T47D (cell line): ENCODE measurements at regions not wholly inside any gene's neighbourhood (a gene's known extent, or its start where the extent isn't known, plus 50 kb on each side); places are given as distances from the start of the nearest gene placed in this dataset.
"Not testable (repeated sequence)": the region's sequence is repeated elsewhere in the genome, so short reads cannot be mapped to it uniquely, and the experiment has no call there.

Experiments used
- DNase-seq, 2 experiments: peaks; one replicate each; pipeline versions ENCODE4 v3.0.0 to v3.0.0-alpha.2; 2011 to 2012; ENCODE audit warnings: low read depth in 1 of 2, low spot score in 1 of 2
- JUND ChIP-seq: IDR thresholded peaks from 2 replicates; pipeline ENCODE4 v1.6.1; 2012; ENCODE audit warnings: low read depth
- in situ Hi-C: cut with HindIII; loops from 2 replicates; pipeline ENCODE4 v1.10.0; 2016; ENCODE audit warnings: low sequenced_read_pairs, low pct_unique_long_range_greater_than_20kb

DNA sequence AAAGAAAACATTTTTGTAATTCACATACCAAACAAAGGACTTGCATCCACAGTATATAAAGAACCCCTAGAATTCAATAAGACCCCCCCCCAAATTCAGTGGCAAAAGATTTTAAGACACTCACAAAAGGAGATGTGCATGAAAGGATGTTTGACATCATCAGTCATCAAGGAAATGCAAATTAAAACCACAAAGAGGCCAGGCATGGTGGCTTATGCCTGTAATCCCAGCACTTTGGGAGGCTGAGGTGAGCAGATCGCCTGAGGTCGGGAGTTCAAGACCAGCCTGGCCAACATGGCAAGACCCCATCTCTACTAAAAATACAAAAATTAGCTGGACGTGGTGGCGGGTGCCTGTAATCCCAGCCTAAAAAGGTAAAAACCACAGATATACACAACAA lies 61.3 kb downstream of the AIPL1 start:
- in situ Hi-C loops, DNase-seq: not testable (repeated sequence)

DNA sequence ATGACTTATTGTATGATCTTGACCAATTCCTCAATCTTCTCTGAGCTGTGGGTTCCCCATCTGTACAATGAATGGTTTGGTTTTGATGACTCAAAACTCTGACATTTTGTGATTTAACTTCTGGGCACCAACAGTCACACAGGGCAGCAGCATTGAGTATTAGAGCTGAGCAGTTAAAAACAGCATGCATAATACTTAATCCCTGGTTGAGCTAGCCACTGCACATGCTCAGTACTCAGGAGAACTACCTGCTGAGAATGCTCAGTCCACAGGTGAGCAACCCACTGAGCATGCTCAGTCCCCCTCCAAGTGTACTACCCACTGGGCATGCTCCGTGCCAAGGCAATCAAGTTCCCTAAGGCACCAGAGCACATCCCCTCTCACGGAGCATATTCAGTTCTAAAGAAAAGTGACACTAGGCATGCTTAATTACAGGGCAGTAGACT lies 68.7 kb downstream of the AIPL1 start:
- DNase-seq, result no peak
- in situ Hi-C loops, result no loop called here
- no peak for TF ChIP-seq JUND

DNA sequence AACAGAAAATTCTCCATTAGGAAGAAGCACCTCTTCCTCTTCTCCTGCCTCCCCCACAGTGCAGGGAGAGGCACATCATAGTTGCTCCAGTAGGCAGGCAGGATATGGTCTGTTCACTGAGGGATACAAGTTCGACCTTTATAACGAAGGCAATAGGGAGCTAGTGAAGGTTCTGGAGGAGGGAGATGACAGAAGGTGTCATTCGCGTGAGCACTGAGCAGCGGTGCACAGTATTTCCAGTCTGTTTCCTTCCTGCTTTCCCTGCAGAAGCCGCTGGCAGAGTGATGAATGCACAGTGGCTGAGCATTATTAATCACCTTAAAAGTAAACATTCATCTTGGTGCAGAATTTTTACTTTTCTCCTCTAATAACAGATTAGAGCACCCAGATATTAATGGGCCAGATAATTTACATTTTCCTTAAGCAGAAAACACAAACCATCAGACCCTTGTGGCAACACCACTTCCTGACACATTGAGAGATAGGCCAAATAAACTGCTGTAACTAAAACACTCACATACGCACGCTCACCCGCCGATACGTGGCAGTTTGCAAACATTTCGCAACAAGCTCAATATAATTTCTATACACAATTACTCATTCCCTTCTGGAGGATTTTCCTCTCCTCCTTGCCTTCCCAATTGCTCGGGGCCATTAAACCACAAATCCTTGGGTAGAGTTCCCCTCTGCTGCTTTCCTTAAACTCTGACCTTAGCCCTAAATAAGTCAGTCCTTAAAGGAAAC lies 69.5 kb downstream of the AIPL1 start:
- no peak for DNase-seq
- in situ Hi-C loops, result no loop called here
- no peak for TF ChIP-seq JUND

DNA sequence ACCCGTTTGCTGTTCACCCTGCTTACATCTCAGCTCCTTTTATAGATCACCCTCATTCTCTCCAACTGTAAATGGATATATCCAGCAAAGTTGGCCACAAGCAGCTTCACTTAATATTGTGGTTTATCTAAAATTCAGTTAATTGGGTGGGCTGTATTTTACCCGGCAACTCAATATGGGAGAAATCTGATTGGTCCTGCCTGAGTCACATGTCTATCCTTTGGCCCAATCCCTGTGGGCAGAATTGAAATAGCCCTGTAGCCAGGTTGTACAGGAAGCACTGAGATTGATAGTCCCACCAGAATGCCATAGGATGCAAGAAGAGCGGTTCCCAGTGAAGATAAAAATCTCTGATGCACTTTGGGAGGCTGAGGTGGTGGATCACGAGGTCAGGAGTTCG lies 73.2 kb downstream of the AIPL1 start:
- DNase-seq, result no peak
- in situ Hi-C loops, result no loop called here
- no peak for TF ChIP-seq JUND

DNA sequence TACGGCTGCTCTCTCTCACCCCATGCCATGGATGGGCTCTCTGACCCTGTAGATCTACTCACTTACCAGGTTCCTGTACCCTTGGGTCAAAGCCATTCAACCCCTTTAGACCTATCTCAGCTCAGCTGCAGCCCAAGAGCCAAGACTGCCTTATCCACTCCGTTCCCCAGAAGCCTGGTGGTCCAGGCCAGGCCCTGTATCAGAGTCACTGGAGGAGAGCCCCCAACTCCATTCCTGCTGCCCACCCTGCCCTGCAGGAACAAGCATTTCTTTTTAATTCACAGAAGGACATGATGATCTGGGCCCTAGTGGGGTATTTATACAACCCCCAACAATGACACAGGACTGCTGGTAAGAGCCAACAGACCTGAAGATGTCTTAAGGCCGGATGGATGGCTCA lies 76.8 kb downstream of the AIPL1 start:
- in situ Hi-C loops, result no loop called here
- no peak for DNase-seq
- no peak for TF ChIP-seq JUND

DNA sequence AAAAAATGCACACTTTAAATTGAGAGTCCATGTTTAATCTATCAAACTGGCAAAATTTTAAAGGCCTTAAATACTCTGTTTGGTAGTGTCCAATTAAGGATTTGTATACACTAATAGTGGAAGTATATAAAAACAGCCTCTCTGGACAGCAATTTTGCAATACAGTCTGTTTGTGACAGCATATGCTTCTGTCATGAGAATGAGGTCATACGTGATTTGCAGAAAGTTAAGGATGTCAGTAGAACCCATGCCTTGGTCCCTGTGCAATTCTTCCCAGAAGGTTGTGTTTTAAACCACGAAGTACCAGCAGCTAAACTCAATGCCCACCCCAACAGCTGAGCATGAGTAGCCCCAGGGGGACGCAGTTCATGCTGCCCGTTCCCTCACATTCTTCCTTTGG lies 78.4 kb downstream of the AIPL1 start:
- in situ Hi-C loops, result no loop called here
- DNase-seq, result no peak
- TF ChIP-seq JUND, result no peak

DNA sequence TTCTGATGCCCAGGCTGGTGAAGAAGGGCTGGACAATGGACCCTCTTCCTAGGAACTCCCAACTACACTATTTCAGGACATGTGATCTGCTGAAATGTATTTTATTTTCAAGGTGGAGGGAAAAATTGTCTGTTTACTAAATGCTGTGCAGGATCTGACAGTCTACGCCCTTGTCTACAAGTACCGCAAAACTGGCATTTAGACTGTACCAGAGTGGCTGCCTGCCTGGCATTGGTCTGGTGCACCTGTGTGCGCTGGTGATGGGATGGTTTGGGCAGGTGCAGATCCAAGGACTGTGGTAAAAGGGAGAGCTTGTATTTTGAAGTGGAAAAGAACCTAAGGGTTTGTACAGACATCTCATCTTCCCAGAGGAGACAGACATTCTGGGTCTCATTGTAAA lies 79.7 kb downstream of the AIPL1 start:
- TF ChIP-seq JUND, result no peak
- in situ Hi-C loops, result no loop called here
- DNase-seq, result no peak

DNA sequence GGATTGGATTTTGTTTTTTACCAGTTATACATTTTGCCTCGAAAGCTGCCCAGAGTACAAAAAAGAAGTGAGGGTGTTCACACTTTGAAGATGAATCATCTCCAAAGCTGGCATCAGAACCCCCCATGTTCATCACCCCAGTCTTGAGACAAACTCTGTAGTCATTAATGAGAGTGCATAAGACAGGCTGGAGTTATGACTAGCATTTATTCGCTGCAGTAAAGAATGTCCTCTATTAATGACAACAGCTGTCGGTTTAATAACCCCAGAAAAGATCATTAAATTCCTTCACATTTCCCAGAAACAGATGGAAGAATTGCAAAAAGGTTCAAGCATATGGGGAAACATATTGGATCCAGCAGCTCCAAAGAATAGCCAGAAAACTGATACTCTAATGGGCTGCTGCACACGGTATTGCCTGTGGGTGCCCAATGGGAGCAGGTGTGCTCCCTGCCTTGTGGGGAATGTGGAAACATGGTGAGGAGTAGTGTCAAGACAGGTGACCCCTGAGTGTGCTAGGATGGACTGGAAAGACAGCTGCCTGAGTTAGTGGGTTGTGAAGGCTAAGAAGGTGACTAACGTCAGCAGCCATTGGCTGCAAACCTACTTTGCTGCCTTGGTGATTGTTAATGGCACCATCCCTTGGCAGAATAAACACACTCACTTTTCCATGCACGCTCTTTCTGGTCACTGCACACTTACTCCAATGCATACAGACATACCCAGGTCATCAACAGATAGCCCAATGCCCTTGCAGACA lies 81.9 kb downstream of the AIPL1 start:
- no peak for TF ChIP-seq JUND
- no peak for DNase-seq
- in situ Hi-C loops, result no loop called here

DNA sequence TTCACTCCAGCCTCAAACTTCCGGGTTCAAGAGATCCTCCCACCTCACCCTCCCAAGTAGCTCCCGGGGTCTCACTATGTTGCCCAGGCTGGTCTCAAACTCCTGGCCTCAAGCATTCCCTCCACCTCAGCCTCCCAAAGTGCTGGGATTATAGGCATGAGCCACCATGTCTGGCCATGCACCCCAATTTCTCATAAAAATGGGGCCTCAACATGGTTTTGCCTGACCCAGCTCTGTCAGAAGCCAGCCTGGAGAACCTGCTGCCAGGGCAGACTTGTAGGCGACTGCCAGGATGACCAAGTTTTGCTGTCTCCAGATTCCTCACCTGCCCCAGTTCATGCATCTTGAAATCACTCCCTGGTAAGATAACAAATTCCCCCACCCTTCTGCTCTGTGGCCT lies 82.9 kb downstream of the AIPL1 start:
- DNase-seq, result no peak
- in situ Hi-C loops, result no loop called here
- TF ChIP-seq JUND, result no peak

DNA sequence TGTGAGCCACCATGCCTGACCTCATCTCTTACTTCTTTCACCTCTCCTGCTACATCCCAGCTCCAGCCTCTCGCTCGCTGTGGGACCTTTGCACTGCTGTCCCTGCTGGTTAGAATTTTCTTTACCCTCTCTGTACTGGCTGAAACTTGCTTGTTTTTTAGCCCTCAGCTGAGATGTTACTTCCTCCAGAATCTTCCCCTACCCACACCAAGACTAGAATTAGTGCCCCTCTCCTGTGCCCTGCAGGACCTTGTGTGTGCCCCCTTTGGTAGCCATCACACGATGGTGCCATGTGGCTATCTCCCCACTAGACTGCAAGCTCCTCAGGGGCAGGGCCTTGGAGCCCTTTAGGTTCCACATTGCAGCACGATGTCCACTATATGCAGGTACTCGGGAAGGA lies 84.1 kb downstream of the AIPL1 start:
- no peak for TF ChIP-seq JUND
- DNase-seq, result no peak
- in situ Hi-C loops, result no loop called here

DNA sequence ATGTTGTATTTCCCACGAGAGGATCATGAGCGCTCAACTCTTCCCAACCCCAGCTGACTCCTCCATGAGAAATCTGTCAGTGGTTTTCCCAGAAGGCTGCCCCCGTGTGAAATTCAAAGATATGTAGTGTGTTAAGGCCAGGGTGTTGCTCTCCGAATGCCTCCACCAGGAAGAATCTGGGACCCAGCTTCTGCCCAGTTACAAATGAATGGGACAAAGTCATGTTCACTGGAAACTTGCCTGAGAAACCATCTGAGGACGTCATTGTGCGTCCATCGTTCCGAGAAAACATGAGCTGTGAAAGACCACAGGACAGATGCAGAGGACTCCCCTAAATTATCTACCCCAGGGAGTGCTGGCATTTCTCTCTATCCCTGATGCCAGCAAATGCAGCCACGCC lies 86.0 kb downstream of the AIPL1 start:
- TF ChIP-seq JUND, result no peak
- no peak for DNase-seq
- in situ Hi-C loops, result no loop called here

DNA sequence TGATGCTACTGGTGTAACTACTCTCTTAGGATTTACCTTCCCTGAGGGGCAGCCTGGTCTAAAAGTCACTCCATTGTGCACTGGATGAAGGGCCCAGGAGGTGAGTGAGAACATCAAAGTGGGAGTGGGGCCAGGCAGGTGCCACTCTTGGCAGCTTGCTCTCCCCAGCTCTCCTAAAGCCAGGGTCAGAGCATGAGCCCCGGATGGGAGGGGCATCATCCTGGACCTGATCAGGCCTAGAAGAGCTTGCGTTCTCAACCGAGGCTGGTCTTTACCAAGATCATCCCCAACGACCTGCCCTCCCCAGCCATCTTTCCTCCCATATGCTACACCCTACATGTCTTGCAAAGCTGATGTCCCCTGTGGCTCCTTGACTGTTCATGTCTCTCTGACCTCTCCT lies 87.1 kb downstream of the AIPL1 start:
- in situ Hi-C loops, result no loop called here

DNA sequence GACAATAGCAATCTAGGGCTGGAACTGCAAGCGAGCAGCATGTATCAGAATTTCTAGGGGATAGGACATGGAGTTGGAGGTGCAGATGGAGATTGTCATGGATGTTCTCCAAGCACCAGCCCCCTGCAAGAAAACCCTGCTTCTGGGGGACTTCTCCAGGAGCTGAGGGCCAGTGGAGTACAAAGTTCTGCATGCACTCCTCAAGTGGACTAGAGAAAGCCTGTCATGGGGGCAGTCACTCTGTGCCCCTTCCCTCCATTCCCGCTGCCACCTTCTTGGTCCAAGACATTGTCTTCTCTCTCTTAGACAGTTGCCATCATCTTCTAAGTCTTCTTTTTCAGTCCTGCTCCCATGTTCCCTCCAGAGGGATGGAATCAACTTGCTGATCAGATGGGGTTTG lies 87.9 kb downstream of the AIPL1 start:
- in situ Hi-C loops, result no loop called here
- no peak for TF ChIP-seq JUND
- no peak for DNase-seq

More for the DNA sequence above, 87.1 kb downstream of the AIPL1 start:
- no peak for TF ChIP-seq JUND
- no peak for DNase-seq
